GM21529 (cell line): ENCODE measurements at regions not wholly inside any gene's neighbourhood (a gene's known extent, or its start where the extent isn't known, plus 50 kb on each side); places are given as distances from the start of the nearest gene placed in this dataset.

ENCODE experiments used
- ATAC-seq: cut with Tn5 transposase; IDR thresholded peaks from one replicate; pipeline ENCODE4 v1.9.1; 2021; ENCODE audit not compliant: unreplicated experiment

- no peak for ATAC-seq
These were observed 267.8 kb downstream of the BCOR start for GRCh38 chrX:39829965-39830364.

- no peak for ATAC-seq
These were observed 267.3 kb downstream of the BCOR start for GRCh38 chrX:39830414-39830813.

- ATAC-seq: no peak
These were observed 265.5 kb downstream of the BCOR start for GRCh38 chrX:39832211-39832610.

DNA sequence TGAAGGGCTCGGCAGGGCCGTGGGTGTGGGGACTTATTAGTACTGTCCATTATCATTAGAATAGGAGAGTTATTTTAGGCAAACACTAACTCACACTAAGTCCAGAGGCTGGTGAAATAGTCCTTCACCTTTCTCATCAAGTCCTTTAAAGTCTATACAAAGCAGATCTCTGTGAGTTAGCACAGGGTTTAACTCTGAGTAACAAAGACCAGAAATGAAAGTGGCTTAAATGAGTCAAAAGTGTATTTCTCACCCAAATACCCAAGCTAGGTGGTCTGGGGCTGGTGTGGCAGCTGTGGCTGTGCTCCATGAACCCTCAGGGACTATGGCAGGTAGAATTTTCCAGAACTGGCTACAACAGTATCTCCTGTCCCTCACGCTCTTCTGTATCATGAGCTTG lies 263.2 kb downstream of the BCOR start:
- no peak for ATAC-seq

DNA sequence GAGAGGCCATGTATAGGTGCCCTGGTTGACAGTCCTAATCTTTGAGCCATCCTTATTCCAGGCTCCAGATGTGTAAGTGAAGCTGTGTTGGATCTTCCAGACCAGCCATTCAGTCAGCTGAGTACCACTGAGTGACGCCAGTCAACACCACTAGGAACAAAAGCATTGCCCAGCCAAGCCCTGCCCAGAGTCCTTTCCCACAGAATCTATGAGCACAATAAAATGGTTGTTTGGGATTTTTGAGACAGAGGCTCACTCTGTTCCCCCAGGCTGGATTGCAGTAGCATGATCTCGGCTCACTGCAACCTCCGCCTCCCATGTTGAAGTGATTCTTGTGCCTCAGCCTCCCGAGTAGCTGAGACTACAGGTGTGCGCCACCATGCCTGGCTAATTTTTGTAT lies 262.5 kb downstream of the BCOR start:
- ATAC-seq: no peak

DNA sequence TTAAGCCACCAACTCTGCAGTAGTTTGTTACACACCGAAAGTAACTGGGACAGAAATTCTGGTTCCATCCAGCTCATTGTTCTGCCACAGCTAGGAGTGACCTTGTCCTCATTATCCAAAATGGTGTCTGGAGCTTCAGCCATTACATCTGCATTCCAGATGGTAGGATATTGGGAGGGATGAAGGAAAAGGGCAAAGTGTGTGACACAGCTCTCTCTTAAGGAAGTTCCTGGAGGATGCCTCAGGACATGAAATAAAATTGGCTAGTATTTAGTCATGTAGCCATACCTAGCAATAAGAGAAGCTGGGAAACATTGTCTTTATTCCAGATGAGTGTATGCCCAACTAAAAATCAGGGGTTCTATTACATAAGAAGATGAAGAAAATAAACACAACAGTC lies 262.0 kb downstream of the BCOR start:
- no peak for ATAC-seq

- no peak for ATAC-seq
These were observed 260.8 kb downstream of the BCOR start for GRCh38 chrX:39836802-39837420.

- ATAC-seq: no peak
These were observed 260.1 kb downstream of the BCOR start for GRCh38 chrX:39837688-39838087.

DNA sequence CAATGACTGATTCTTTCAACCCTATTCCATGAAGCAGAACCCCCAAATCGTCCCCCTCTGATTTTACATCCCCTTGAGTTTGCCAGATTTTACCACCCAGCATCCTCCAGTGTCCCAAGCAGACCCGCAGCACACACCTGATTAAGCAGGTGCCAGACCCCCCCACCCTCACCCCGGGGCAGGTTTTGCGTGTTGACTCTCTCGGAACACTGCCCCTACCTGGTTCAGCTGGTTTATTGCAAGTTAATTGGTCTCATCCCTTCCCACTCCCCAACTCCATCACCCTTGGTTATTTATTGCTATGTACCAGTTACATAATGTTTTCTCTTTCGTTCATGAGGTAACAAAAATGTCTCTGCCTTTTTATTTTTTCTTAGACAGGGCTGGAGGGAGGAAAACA lies 258.4 kb downstream of the BCOR start:
- ATAC-seq: no peak

GRCh38 chrX:39840133-39840532 lies 257.6 kb downstream of the BCOR start:
- ATAC-seq: no peak

- no peak for ATAC-seq
These were observed 257.1 kb downstream of the BCOR start for GRCh38 chrX:39840581-39841093.

GRCh38 chrX:39841604-39842003 lies 256.2 kb downstream of the BCOR start:
- ATAC-seq: no peak

DNA sequence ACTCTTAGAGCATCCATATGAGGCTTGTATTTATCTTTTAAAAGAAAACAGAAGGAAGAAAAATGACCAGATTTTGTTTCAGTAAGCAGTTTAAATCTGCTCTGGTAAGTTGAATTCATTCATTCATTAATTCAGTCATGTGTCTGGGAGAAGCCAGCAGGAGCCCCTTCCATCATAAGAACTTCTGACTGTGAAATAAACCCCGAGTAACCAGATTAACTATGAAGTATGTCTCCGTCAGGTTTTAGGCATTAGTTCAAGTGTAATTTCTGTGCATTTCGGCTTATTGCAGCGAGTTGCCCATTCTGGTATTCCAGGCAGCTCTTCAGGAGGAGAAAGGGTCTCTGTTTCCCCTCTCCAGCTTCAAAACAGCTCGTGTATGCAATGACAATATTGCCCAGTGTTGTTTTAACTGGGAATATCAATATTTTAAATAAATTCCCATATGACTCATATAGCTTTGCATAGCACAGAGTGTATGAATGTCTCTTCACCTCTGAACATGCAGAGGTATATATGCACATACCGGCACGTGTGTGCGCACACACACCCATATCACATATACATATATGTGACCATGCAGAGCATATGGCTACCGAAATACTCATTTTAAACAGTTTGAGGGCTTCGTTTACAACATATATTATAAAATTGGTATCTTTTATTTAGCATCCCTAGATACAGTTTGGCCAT lies 255.3 kb downstream of the BCOR start:
- ATAC-seq: no peak

- ATAC-seq: no peak
These were observed 254.4 kb downstream of the BCOR start for GRCh38 chrX:39843318-39843717.

GRCh38 chrX:39845233-39845632 lies 252.5 kb downstream of the BCOR start:
- ATAC-seq: no peak

GRCh38 chrX:39846460-39846859 lies 251.3 kb downstream of the BCOR start:
- no peak for ATAC-seq

DNA sequence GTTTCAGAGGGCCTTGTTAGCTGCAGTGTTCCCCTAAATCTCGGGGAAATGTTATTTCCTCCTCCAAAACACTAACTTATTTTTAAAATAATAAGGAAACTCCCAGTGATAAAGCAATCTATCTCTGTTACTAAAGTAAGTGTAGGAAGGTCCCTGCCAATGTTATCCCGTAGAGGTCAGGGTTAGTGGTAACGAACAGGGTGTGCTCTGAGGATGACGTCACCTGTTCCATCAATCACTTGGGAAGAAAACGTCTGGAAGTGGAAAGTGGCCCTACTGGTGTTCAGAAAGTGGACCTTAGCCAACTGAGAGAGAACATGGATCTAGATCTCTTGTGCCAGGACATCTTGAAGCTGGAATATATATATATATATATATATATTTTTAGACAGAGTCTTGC lies 249.5 kb downstream of the BCOR start:
- no peak for ATAC-seq

DNA sequence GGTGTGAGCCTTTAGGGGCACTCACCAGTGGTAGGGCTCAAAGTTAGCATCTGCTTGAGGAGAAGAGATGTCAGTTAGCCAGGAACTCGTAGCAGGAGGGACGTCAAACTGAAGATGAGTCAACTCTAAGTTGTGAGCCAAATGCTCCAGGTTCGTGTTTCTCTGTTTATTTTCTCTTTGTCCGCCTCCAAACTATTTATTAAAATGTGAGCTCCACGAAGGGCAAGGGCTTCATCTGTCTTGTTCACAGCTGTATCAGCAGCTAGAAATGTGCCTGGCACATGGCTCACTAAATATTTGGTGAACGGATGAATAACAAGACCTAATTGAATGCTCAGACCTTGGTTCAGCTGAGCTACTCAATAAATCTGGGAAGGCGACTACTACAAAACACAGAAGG lies 248.9 kb downstream of the BCOR start:
- ATAC-seq: no peak

DNA sequence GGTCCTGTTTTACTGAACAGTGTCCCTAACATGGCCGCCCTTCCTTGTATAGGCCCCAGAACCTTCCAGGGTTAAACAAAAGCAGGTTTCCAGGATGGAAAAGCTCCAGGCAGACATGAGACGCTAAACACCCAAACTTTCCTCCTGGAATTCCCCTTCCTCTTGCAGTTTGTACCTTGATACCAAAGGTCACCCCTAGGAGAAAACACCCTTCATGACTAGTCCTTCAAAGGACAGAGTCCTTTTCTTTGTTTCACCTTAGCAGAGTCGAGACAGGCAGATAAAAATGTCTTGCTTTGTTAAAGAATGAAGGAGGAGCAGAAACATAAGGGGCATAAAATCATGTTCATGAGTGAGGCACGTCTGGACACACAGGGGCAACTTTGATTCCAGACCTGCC lies 247.5 kb downstream of the BCOR start:
- ATAC-seq: no peak

GRCh38 chrX:39850630-39851152 lies 247.1 kb downstream of the BCOR start:
- ATAC-seq: no peak

DNA sequence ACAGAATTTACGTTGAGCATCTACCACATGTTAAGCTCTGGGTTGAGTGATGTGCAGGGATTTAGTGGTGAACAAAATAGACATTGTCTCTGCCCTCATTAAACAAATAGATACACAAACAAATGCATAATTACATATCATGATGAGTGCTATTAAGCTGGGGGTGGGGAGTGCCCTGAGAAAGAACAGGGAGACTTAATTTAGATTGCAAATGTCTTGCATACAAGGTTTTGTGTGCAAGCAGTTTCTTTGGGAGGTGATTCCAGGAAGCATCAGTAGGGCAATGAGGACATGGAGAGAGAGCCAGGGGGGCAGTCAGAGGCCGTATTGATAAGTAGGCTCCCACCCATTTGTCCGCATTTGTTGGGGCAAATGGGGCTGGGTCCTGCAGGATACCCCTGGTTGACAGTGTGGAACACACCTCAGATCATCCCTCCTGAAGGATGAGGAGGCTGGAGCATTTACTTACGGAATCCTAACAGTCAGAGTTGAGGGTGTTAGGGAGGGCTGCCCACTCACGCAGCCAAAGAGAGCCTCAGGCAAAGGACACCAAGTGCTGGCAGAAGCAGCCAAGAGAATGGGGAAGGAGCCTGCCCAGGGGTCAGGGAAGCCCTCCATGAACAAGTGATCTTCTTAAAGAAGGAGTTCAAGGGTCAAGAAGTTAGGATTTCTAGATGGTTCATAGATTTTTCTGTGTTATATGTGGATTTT lies 245.9 kb downstream of the BCOR start:
- no peak for ATAC-seq

DNA sequence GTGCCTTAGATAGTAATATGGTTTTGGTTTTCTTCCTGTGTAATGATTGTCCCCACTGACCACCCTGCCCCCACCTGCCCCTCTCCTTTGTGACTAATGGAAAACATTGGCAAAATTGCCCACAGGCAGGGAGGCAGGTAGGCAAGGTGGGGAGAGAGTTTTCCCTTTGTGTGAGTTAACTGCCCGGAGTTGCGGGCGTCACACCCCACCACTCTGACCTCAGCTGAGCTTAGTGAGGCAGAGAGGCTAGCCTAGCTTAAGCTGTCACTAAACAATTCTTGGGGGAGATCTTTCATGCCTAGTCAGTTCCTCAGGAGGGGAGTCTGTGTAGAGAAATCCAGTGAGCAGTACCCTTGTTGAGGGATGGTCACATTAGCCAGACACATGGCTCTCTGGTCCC lies 245.3 kb downstream of the BCOR start:
- no peak for ATAC-seq
